ENCODE measurements at regions not wholly inside any gene's neighbourhood (a gene's known extent, or its start where the extent isn't known, plus 50 kb on each side); places are given as distances from the start of the nearest gene placed in this dataset.

GRCh38 chr19:29263305-29264135 is 50.6 kb upstream of the UQCRFS1 start:
- no peaks in the 10 kb centered on the region for H3K4me1 Mint-ChIP-seq (ENCODE audit: low read depth)
- H3K36me3 Mint-ChIP-seq = no peaks in the 10 kb centered on the region
- H3K4me3 Mint-ChIP-seq = no peak overlapping the region
- intact Hi-C loops (cut with micrococcal nuclease) = loop anchor here (5.0 kb wide), 1 partner anchor 526 kb away; no protein-coding TSS in a partner anchor
- H3K9me3 Mint-ChIP-seq = no peaks in the 10 kb centered on the region
- POLR2A ChIA-PET = no interaction called here
- CTCF ChIA-PET = interaction anchor here (0.6 to 3.4 kb wide), 21 partner anchors 9 to 527 kb away, joined by 3 to 23 read pairs (median 4); no protein-coding TSS in a partner anchor
- peaks cover 11% of the 10 kb centered on the region for H3K27me3 Mint-ChIP-seq
- peak; percentile 65 for DNase-seq
- H3K27ac Mint-ChIP-seq = no peak overlapping the region

- CTCF ChIA-PET = interaction anchor here (2.2 to 3.3 kb wide), 3 partner anchors 8 to 14 kb away, joined by 8 to 23 read pairs (median 10); no protein-coding TSS in a partner anchor
- no peaks in the 10 kb centered on the region for H3K36me3 Mint-ChIP-seq
- peaks cover 16% of the 10 kb centered on the region for H3K27me3 Mint-ChIP-seq
- intact Hi-C loops (cut with micrococcal nuclease) = loop anchor here (5.0 kb wide), 1 partner anchor 528 kb away; no protein-coding TSS in a partner anchor
- no peak overlapping the region for H3K4me3 Mint-ChIP-seq
- POLR2A ChIA-PET = no interaction called here
- H3K4me1 Mint-ChIP-seq (ENCODE audit: low read depth) = no peaks in the 10 kb centered on the region
- no peak overlapping the region for H3K27ac Mint-ChIP-seq
- DNase-seq = no peak
- H3K9me3 Mint-ChIP-seq = no peaks in the 10 kb centered on the region
Measured at GRCh38 chr19:29264897-29265296, 51.9 kb upstream of the UQCRFS1 start.

GRCh38 chr19:29265436-29265835 is 52.5 kb upstream of the UQCRFS1 start:
- H3K27ac Mint-ChIP-seq = no peak overlapping the region
- CTCF ChIA-PET = interaction anchor here (2.7 to 3.3 kb wide), 2 partner anchors 7 to 14 kb away, joined by 10 to 23 read pairs; no protein-coding TSS in a partner anchor
- peaks cover 16% of the 10 kb centered on the region for H3K27me3 Mint-ChIP-seq
- intact Hi-C loops (cut with micrococcal nuclease) = no loop called here
- no peak overlapping the region for H3K4me3 Mint-ChIP-seq
- no peaks in the 10 kb centered on the region for H3K4me1 Mint-ChIP-seq (ENCODE audit: low read depth)
- DNase-seq = no peak
- POLR2A ChIA-PET = no interaction called here
- H3K36me3 Mint-ChIP-seq = no peaks in the 10 kb centered on the region
- no peaks in the 10 kb centered on the region for H3K9me3 Mint-ChIP-seq

- CTCF ChIA-PET = no interaction called here
- POLR2A ChIA-PET = no interaction called here
- Mint-ChIP-seq H3K9me3 (no peaks in the 10 kb centered on the region), H3K27ac (no peak overlapping the region), H3K4me3 (no peak overlapping the region), H3K36me3 (no peaks in the 10 kb centered on the region), H3K27me3 (peaks cover 16% of the 10 kb centered on the region), H3K4me1 (ENCODE audit: low read depth) (no peaks in the 10 kb centered on the region)
- DNase-seq = no peak
- intact Hi-C loops (cut with micrococcal nuclease) = no loop called here
Measured at GRCh38 chr19:29266001-29266400, 53.0 kb upstream of the UQCRFS1 start.

GRCh38 chr19:29266603-29267002 is 53.7 kb upstream of the UQCRFS1 start:
- ChIA-PET CTCF (no interaction called here), POLR2A (no interaction called here)
- H3K36me3 Mint-ChIP-seq = no peaks in the 10 kb centered on the region
- peaks cover 16% of the 10 kb centered on the region for H3K27me3 Mint-ChIP-seq
- no peaks in the 10 kb centered on the region for H3K9me3 Mint-ChIP-seq
- no peaks in the 10 kb centered on the region for H3K4me1 Mint-ChIP-seq (ENCODE audit: low read depth)
- no peak overlapping the region for H3K27ac Mint-ChIP-seq
- no peak overlapping the region for H3K4me3 Mint-ChIP-seq
- intact Hi-C loops (cut with micrococcal nuclease) = no loop called here
- no peak for DNase-seq

GRCh38 chr19:29267701-29268100 is 54.8 kb upstream of the UQCRFS1 start:
- intact Hi-C loops (cut with micrococcal nuclease) = no loop called here
- Mint-ChIP-seq H3K36me3 (no peaks in the 10 kb centered on the region), H3K4me1 (ENCODE audit: low read depth) (no peaks in the 10 kb centered on the region), H3K4me3 (no peak overlapping the region), H3K9me3 (no peaks in the 10 kb centered on the region), H3K27me3 (peaks cover 20% of the 10 kb centered on the region), H3K27ac (no peak overlapping the region)
- CTCF ChIA-PET = no interaction called here
- no peak for DNase-seq
- POLR2A ChIA-PET = no interaction called here

- no peaks in the 10 kb centered on the region for H3K36me3 Mint-ChIP-seq
- H3K9me3 Mint-ChIP-seq = no peaks in the 10 kb centered on the region
- ChIA-PET POLR2A (no interaction called here), CTCF (no interaction called here)
- no peak overlapping the region for H3K4me3 Mint-ChIP-seq
- DNase-seq = no peak
- H3K4me1 Mint-ChIP-seq (ENCODE audit: low read depth) = no peaks in the 10 kb centered on the region
- no peak overlapping the region for H3K27ac Mint-ChIP-seq
- H3K27me3 Mint-ChIP-seq = peaks cover 20% of the 10 kb centered on the region
- intact Hi-C loops (cut with micrococcal nuclease) = no loop called here
Measured at GRCh38 chr19:29268103-29268502, 55.2 kb upstream of the UQCRFS1 start.

GRCh38 chr19:29268721-29269393 is 55.9 kb upstream of the UQCRFS1 start:
- intact Hi-C loops (cut with micrococcal nuclease) = no loop called here
- Mint-ChIP-seq H3K4me3 (no peak overlapping the region), H3K4me1 (ENCODE audit: low read depth) (no peaks in the 10 kb centered on the region), H3K36me3 (no peaks in the 10 kb centered on the region), H3K27me3 (peaks cover 16% of the 10 kb centered on the region), H3K27ac (no peak overlapping the region), H3K9me3 (no peaks in the 10 kb centered on the region)
- POLR2A ChIA-PET = no interaction called here
- CTCF ChIA-PET = interaction anchor here (0.9 kb wide), 1 partner anchor 8 kb away, joined by 3 read pairs; no protein-coding TSS in a partner anchor
- no peak for DNase-seq

GRCh38 chr19:29269641-29270040 is 56.7 kb upstream of the UQCRFS1 start:
- intact Hi-C loops (cut with micrococcal nuclease) = no loop called here

GRCh38 chr19:29271341-29271740 is 58.4 kb upstream of the UQCRFS1 start:
- intact Hi-C loops (cut with micrococcal nuclease) = no loop called here
- H3K9me3 Mint-ChIP-seq = no peaks in the 10 kb centered on the region
- no peaks in the 10 kb centered on the region for H3K36me3 Mint-ChIP-seq
- no peak overlapping the region for H3K27ac Mint-ChIP-seq
- H3K4me3 Mint-ChIP-seq = no peak overlapping the region
- ChIA-PET POLR2A (no interaction called here), CTCF (interaction anchor here (0.7 to 3.0 kb wide), 2 partner anchors 7 to 11 kb away, joined by 3 to 23 read pairs; no protein-coding TSS in a partner anchor)
- DNase-seq = no peak
- H3K4me1 Mint-ChIP-seq (ENCODE audit: low read depth) = no peaks in the 10 kb centered on the region
- peaks cover 16% of the 10 kb centered on the region for H3K27me3 Mint-ChIP-seq

More at GRCh38 chr19:29269641-29270040, 56.7 kb upstream of the UQCRFS1 start:
- Mint-ChIP-seq H3K27ac (no peak overlapping the region), H3K36me3 (no peaks in the 10 kb centered on the region), H3K4me1 (ENCODE audit: low read depth) (no peaks in the 10 kb centered on the region), H3K4me3 (no peak overlapping the region), H3K9me3 (no peaks in the 10 kb centered on the region), H3K27me3 (peaks cover 16% of the 10 kb centered on the region)
- ChIA-PET POLR2A (no interaction called here), CTCF (interaction anchor here (0.9 kb wide), 1 partner anchor 8 kb away, joined by 3 read pairs; no protein-coding TSS in a partner anchor)
- DNase-seq = no peak

GRCh38 chr19:29271911-29272310 is 59.0 kb upstream of the UQCRFS1 start:
- Mint-ChIP-seq H3K4me3 (no peak overlapping the region), H3K27ac (no peak overlapping the region), H3K4me1 (ENCODE audit: low read depth) (peaks cover 2% of the 10 kb centered on the region), H3K27me3 (peaks cover 16% of the 10 kb centered on the region), H3K36me3 (no peaks in the 10 kb centered on the region), H3K9me3 (no peaks in the 10 kb centered on the region)
- ChIA-PET POLR2A (no interaction called here), CTCF (interaction anchor here (3.0 kb wide), 1 partner anchor 8 kb away, joined by 23 read pairs; no protein-coding TSS in a partner anchor)
- DNase-seq = no peak
- intact Hi-C loops (cut with micrococcal nuclease) = no loop called here

- H3K36me3 Mint-ChIP-seq = no peaks in the 10 kb centered on the region
- H3K27ac Mint-ChIP-seq = no peak overlapping the region
- H3K9me3 Mint-ChIP-seq = no peaks in the 10 kb centered on the region
- no peak overlapping the region for H3K4me3 Mint-ChIP-seq
- DNase-seq = no peak
- intact Hi-C loops (cut with micrococcal nuclease) = no loop called here
- ChIA-PET POLR2A (no interaction called here), CTCF (interaction anchor here (1.3 to 3.0 kb wide), 2 partner anchors 9 to 12 kb away, joined by 6 to 23 read pairs; no protein-coding TSS in a partner anchor)
- peaks cover 9% of the 10 kb centered on the region for H3K27me3 Mint-ChIP-seq
- H3K4me1 Mint-ChIP-seq (ENCODE audit: low read depth) = peaks cover 6% of the 10 kb centered on the region
Measured at GRCh38 chr19:29273000-29273640, 60.2 kb upstream of the UQCRFS1 start.
